EH (cell line): ENCODE measurements at regions not wholly inside any gene's neighbourhood (a gene's known extent, or its start where the extent isn't known, plus 50 kb on each side); places are given as distances from the start of the nearest gene placed in this dataset.
A peak's percentile ranks its signal among the peaks of the same experiment; 100 is the strongest.

Source experiments
- DNase-seq: peaks from one replicate; pipeline ENCODE4 v3.0.0-alpha.2; 2015; ENCODE audit warnings: low read depth

DNA sequence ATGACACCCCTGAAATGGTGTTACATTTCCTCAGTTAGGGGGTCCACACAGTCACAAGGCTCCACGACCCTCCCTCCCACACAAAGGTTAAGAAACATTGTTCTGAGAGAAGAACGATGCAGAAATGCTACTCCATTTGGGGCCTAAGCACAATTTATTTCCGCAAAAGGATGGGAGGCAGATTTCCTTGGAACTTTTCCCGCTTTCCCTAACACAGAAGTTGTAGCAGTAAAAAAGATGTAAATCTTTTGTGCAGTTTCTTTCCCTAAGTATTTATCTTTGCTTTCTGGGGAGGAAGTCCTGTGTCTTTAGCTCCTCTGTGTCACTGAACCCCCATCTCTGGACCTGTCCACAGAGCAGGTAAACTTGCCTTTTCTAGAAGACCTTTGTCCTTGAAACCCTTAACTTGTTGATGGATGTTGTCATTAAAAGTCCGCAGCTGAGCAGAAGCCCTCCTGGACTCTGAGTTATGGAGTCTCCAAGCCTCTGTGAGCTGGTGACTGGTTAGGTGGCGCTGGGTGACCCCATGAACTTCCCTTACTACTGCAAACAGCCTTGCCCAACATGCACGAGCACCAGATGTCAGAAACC, 67.2 kb upstream of the SHISA3 start:
- no peak for DNase-seq

- DNase-seq, result no peak
Measured at GRCh38 chr4:42331040-42331439, 66.2 kb upstream of the SHISA3 start.

- peak; percentile 5 for DNase-seq
Measured at GRCh38 chr4:42331914-42332368, 65.3 kb upstream of the SHISA3 start.

DNA sequence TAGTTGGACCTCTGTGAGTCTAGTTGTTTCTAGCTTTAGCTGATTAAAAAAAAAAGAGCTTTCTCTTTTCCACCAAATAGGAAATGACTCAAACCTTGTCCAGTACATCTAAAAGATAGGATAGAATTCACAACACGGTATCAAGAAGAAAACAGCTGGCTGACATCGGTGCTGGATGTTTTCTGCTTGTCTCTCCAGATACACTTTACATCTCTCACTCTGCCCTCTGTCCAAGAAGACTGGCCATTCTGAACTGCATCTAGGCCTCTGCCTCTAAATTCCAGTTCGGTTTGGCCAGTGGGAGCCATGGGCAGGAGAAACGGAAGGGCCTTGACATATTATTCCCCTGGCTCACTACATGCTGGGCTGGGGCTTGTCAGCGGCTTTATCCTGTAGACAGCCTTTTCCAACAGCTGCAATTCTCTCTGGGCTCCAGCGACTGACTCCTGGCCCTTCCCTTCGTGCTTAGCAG, 57.3 kb upstream of the SHISA3 start:
- DNase-seq, result no peak

- DNase-seq, result no peak
Measured at GRCh38 chr4:42341518-42342026, 55.7 kb upstream of the SHISA3 start.

GRCh38 chr4:42342459-42342858, 54.8 kb upstream of the SHISA3 start:
- no peak for DNase-seq

DNA sequence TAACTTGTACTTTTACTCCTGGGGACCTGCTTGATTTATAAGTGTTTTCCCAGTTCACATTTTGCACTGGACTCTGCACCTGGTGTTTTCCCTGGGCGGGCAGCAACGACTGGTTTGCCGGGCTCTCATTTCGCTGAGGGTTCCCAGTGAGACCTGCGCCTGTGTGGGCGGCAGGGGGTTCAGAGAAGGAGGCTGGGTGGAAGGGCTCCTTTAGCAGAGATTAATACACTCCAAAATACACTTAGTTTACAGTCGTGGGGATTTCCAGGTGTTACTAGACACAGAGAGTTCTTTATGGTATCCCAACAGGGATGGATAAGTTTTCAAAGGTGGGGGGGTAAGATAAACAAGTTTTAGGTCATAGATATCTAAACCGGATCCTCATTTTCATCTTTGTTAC, 53.0 kb upstream of the SHISA3 start:
- no peak for DNase-seq

DNA sequence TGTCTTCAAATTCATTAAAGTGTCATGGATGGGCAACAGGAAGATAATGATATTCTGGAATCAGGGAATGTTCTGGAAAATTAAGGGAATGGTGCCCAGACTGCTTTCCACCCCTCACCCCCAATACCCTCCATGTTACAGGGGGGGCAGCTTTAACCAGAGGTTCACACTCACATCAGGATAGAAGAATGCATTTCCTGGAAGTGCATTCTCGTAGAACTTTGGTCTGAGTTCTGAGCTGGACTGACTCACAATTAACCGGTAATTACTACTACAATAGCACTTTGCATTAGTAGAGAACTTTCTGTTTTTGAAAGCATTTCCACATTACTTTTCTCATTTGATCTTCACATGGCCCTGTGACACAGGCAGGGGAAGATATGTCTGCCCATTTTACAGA, 52.5 kb upstream of the SHISA3 start:
- DNase-seq, result no peak

GRCh38 chr4:42345962-42346544, 51.2 kb upstream of the SHISA3 start:
- no peak for DNase-seq

- DNase-seq, result no peak
Measured at GRCh38 chr4:42347076-42347475, 50.2 kb upstream of the SHISA3 start.
